H9 (cell line): ENCODE measurements at regions not wholly inside any gene's neighbourhood (a gene's known extent, or its start where the extent isn't known, plus 50 kb on each side); places are given as distances from the start of the nearest gene placed in this dataset.

Experiments used
- DNase-seq: peaks from one replicate; pipeline ENCODE4 v3.0.0-alpha.2; 2017
- H2AFZ ChIP-seq: one replicate; pipeline ENCODE4 v1.6.1; 2013; ENCODE audit warnings: mild to moderate bottlenecking, low read length, control low read depth, moderate library complexity
- H2AK5ac ChIP-seq: 2 replicates; pipeline ENCODE4 v1.6.1; 2013; ENCODE audit warnings: low read length, control low read depth, mixed read lengths; ENCODE audit not compliant: insufficient read length
- H2BK120ac ChIP-seq: one replicate; pipeline ENCODE4 v1.6.1; 2013; ENCODE audit warnings: low read depth, mild to moderate bottlenecking, low read length, control low read depth, inconsistent platforms; ENCODE audit not compliant: poor library complexity, severe bottlenecking
- H2BK12ac ChIP-seq: 2 replicates; pipeline ENCODE4 v1.6.1; 2013; ENCODE audit warnings: low read length, control low read depth, mixed read lengths, low read depth; ENCODE audit not compliant: insufficient read length
- H2BK15ac ChIP-seq: 2 replicates; pipeline ENCODE4 v1.6.1; 2013; ENCODE audit warnings: low read depth, low read length, control low read depth
- H2BK20ac ChIP-seq: one replicate; pipeline ENCODE4 v1.6.1; 2013; ENCODE audit warnings: low read depth, mild to moderate bottlenecking, low read length, control low read depth, inconsistent platforms; ENCODE audit not compliant: poor library complexity, severe bottlenecking
- H2BK5ac ChIP-seq: 2 replicates; pipeline ENCODE4 v1.6.1; 2013; ENCODE audit warnings: low read length, control low read depth, mixed read lengths; ENCODE audit not compliant: insufficient read length
- H3K14ac ChIP-seq: 2 replicates; pipeline ENCODE4 v1.6.1; 2013; ENCODE audit warnings: low read length, control low read depth; ENCODE audit not compliant: insufficient read depth
- H3K18ac ChIP-seq: 2 replicates; pipeline ENCODE4 v1.6.1; 2013; ENCODE audit warnings: low read depth, mild to moderate bottlenecking, mixed read lengths, low read length, control low read depth; ENCODE audit not compliant: insufficient read length
- H3K23ac ChIP-seq: 2 replicates; pipeline ENCODE4 v1.6.1; 2013; ENCODE audit warnings: low read length, control low read depth, mixed read lengths, low read depth; ENCODE audit not compliant: insufficient read length
- H3K23me2 ChIP-seq: 2 replicates; pipeline ENCODE4 v1.6.1; 2013; ENCODE audit warnings: low read depth, mild to moderate bottlenecking, mixed read lengths, low read length, control low read depth; ENCODE audit not compliant: insufficient read length, poor library complexity, severe bottlenecking
- H3K27ac ChIP-seq: 2 replicates; pipeline ENCODE4 v1.5.1; 2013; ENCODE audit warnings: low read length, control low read depth, mixed read lengths, low read depth; ENCODE audit not compliant: insufficient read length
- H3K27me3 ChIP-seq: 2 replicates; pipeline ENCODE4 v1.6.1; 2013; ENCODE audit warnings: low read length, control low read depth, inconsistent platforms; ENCODE audit not compliant: insufficient read depth
- H3K4ac ChIP-seq: 2 replicates; pipeline ENCODE4 v1.6.1; 2013; ENCODE audit warnings: low read depth, mild to moderate bottlenecking, control low read depth, inconsistent platforms, low read length, moderate library complexity
- H3K4me1 ChIP-seq: 2 replicates; pipeline ENCODE4 v1.6.1; 2013; ENCODE audit warnings: low read length, control low read depth, inconsistent platforms; ENCODE audit not compliant: insufficient read depth
- H3K4me2 ChIP-seq: 2 replicates; pipeline ENCODE4 v1.6.1; 2013; ENCODE audit warnings: low read length, control low read depth, mixed read lengths; ENCODE audit not compliant: insufficient read length, insufficient read depth
- H3K56ac ChIP-seq: 2 replicates; pipeline ENCODE4 v1.6.1; 2013; ENCODE audit warnings: low read depth, mild to moderate bottlenecking, mixed read lengths, low read length, control low read depth; ENCODE audit not compliant: insufficient read length
- H3K79me1 ChIP-seq: 2 replicates; pipeline ENCODE4 v1.6.1; 2013; ENCODE audit warnings: low read depth, mild to moderate bottlenecking, moderate library complexity, low read length, control low read depth, inconsistent platforms; ENCODE audit not compliant: insufficient read depth, poor library complexity, severe bottlenecking
- H3K79me2 ChIP-seq: 2 replicates; pipeline ENCODE4 v1.6.1; 2013; ENCODE audit warnings: low read length, control low read depth, inconsistent platforms; ENCODE audit not compliant: insufficient read depth
- H3K9ac ChIP-seq: 2 replicates; pipeline ENCODE4 v1.6.1; 2013; ENCODE audit warnings: low read length, control low read depth, mixed read lengths; ENCODE audit not compliant: insufficient read length; ENCODE audit errors: extremely low read depth
- H3K9me3 ChIP-seq: one replicate; pipeline ENCODE4 v1.6.1; 2013; ENCODE audit warnings: low read depth, low read length, inconsistent platforms; ENCODE audit not compliant: control insufficient read depth
- H3T11ph ChIP-seq: one replicate; pipeline ENCODE4 v1.6.1; 2013; ENCODE audit warnings: mild to moderate bottlenecking, low read length, control low read depth, inconsistent platforms
- H4K20me1 ChIP-seq: one replicate; pipeline ENCODE4 v1.6.1; 2013; ENCODE audit not compliant: control insufficient read depth, insufficient read length, insufficient read depth
- H4K5ac ChIP-seq: 2 replicates; pipeline ENCODE4 v1.6.1; 2013; ENCODE audit warnings: low read depth, mild to moderate bottlenecking, mixed read lengths, low read length, control low read depth; ENCODE audit not compliant: insufficient read length
- H4K8ac ChIP-seq: replicated peaks from 2 replicates; pipeline ENCODE4 v1.6.1; 2013; ENCODE audit warnings: low read length, control low read depth, mixed read lengths, low read depth; ENCODE audit not compliant: insufficient read length
- H4K91ac ChIP-seq: 2 replicates; pipeline ENCODE4 v1.6.1; 2013; ENCODE audit warnings: low read depth, mild to moderate bottlenecking, moderate library complexity, mixed read lengths, low read length, control low read depth; ENCODE audit not compliant: insufficient read length
- H3K27ac Mint-ChIP-seq, 3 experiments: 2 replicates in 2 of 3; 3 replicates in 1 of 3; pipeline ENCODE4 v1.8.0; 2020 to 2021; ENCODE audit warnings: mixed read lengths in 3 of 3, mild to moderate bottlenecking in 1 of 3, moderate library complexity in 1 of 3
- H3K27me3 Mint-ChIP-seq: 2 replicates; pipeline ENCODE4 v1.8.0; 2021; ENCODE audit warnings: low read depth, mild to moderate bottlenecking, moderate library complexity, mixed read lengths
- H3K36me3 Mint-ChIP-seq, 3 experiments: 2 replicates in 2 of 3; 3 replicates in 1 of 3; pipeline ENCODE4 v1.8.0; 2020 to 2021; ENCODE audit warnings: low read depth in 3 of 3, mixed read lengths in 3 of 3; ENCODE audit not compliant: insufficient read depth in 1 of 3
- H3K4me1 Mint-ChIP-seq, 2 experiments: 2 replicates each; pipeline ENCODE4 v1.8.0; 2020; ENCODE audit warnings: mixed read lengths in 2 of 2
- H3K4me3 Mint-ChIP-seq, 2 experiments: 2 replicates in 1 of 2; 3 replicates in 1 of 2; pipeline ENCODE4 v1.8.0; 2020 to 2021; ENCODE audit warnings: mild to moderate bottlenecking in 2 of 2, mixed read lengths in 2 of 2, moderate library complexity in 1 of 2
- H3K9me3 Mint-ChIP-seq, 2 experiments: 2 replicates in 1 of 2; 3 replicates in 1 of 2; pipeline ENCODE4 v1.8.0; 2020; ENCODE audit warnings: mild to moderate bottlenecking in 2 of 2, mixed read lengths in 2 of 2, moderate library complexity in 1 of 2
- CTCF ChIP-seq: fragments of 200-600 bp; sonication (generic); conservative IDR thresholded peaks from 3 replicates; pipeline ENCODE4 v1.8.0; 2021; ENCODE audit warnings: antibody characterized with exemption, mild to moderate bottlenecking
- WGBS: extraction: QIAGEN DNeasy Blood & Tissue Kit; methylation state at CpG from one replicate; pipeline ENCODE4 v1.1.7; 2013; ENCODE audit warnings: missing lambda C conversion rate, low lambda C conversion rate, mixed read lengths; ENCODE audit not compliant: insufficient read length; ENCODE audit errors: extremely low coverage; 5-methylcytosine and 5-hydroxymethylcytosine counted together

GRCh38 chr7:156222611-156223010 is 410.3 kb upstream of the SHH start:
- no peak overlapping the region for H4K5ac ChIP-seq
- H3K27ac ChIP-seq, result no peak overlapping the region
- no peaks in the 10 kb centered on the region for H3K79me1 ChIP-seq
- H3K14ac ChIP-seq, result no peak overlapping the region
- no peaks in the 10 kb centered on the region for H3K4me1 ChIP-seq
- no peaks in the 10 kb centered on the region for H3K79me2 ChIP-seq
- no peak for DNase-seq
- Mint-ChIP-seq H3K36me3 (no peaks in the 10 kb centered on the region; a peak in 1 of 7 replicates), H3K27me3 (peaks cover 3% of the 10 kb centered on the region), H3K9me3 (peaks cover 5 to 7% of the 10 kb centered on the region in 2 experiments), H3K4me3 (no peak overlapping the region), H3K4me1 (no peaks in the 10 kb centered on the region), H3K27ac (no peak overlapping the region)
- no peaks in the 10 kb centered on the region for H3K27me3 ChIP-seq
- H2BK20ac ChIP-seq, result no peak overlapping the region
- H4K91ac ChIP-seq, result no peak overlapping the region
- no peak overlapping the region for H3K4ac ChIP-seq
- H2BK120ac ChIP-seq, result no peak overlapping the region
- no peak overlapping the region for H4K8ac ChIP-seq
- no peaks in the 10 kb centered on the region for H3K23me2 ChIP-seq
- H2BK15ac ChIP-seq, result no peak overlapping the region
- no peak overlapping the region for H3T11ph ChIP-seq
- WGBS, result no CpG with 5 or more reads among the region's 7 CpGs
- H3K9me3 ChIP-seq, result no peaks in the 10 kb centered on the region
- no peak overlapping the region for H3K56ac ChIP-seq
- no peak overlapping the region for H3K4me2 ChIP-seq
- H3K9ac ChIP-seq, result no peak overlapping the region
- H4K20me1 ChIP-seq, result no peaks in the 10 kb centered on the region
- no peak overlapping the region for H3K23ac ChIP-seq
- no peak overlapping the region for H3K18ac ChIP-seq
- no peak overlapping the region for H2BK12ac ChIP-seq
- H2AK5ac ChIP-seq, result no peak overlapping the region
- no peak for TF ChIP-seq CTCF
- no peak overlapping the region for H2AFZ ChIP-seq
- H2BK5ac ChIP-seq, result no peak overlapping the region
